ENCODE measurements at regions not wholly inside any gene's neighbourhood (a gene's known extent, or its start where the extent isn't known, plus 50 kb on each side); places are given as distances from the start of the nearest gene placed in this dataset.
A peak's percentile ranks its signal among the peaks of the same experiment; 100 is the strongest.

DNA sequence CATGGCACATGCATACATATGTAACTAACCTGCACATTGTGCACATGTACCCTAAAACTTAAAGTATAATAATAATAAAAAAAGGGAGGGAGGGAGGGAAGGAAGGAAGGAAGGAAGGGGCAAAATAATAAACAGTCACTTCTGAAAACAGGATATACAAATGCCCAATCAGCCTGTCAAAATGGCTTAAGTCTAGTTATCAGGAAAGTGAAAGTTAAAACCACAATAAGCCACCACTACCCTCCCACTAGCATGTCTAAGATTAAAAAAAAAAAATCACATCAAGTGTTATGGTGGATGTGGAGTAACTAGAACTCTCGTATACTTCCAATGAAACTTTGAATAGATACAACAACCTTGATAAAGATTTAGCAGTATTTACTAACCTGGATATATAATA, 145.6 kb upstream of the GMNC start (continued):
- no peak for TF ChIP-seq ATF2 (CRISPR knock-in tag; IDR thresholded peaks at IDR 0.05; ENCODE audit: borderline replicate concordance, low read depth)
- no peak for TF ChIP-seq MYBL2 (CRISPR knock-in tag; IDR thresholded peaks at IDR 0.05)
- no peak for TF ChIP-seq KAT7 (CRISPR knock-in tag; IDR thresholded peaks at IDR 0.05; ENCODE audit: borderline replicate concordance)
- no peak for TF ChIP-seq RORB (CRISPR knock-in tag; IDR thresholded peaks at IDR 0.05)
- TF ChIP-seq FOXK1 (CRISPR knock-in tag; IDR thresholded peaks at IDR 0.05) = no peak
- TF ChIP-seq SMAD4 (CRISPR knock-in tag; IDR thresholded peaks at IDR 0.05) = no peak
- no peak for TF ChIP-seq ZNF671 (CRISPR knock-in tag; IDR thresholded peaks at IDR 0.05)
- no peak for TF ChIP-seq ETV6 (CRISPR knock-in tag; IDR thresholded peaks at IDR 0.05)

- peaks cover 6% of the 10 kb centered on the region for H3K9me3 Mint-ChIP-seq
- peak; percentile 98 for ATAC-seq
- POLR2A ChIA-PET = no interaction called here
- peaks cover 16% of the 10 kb centered on the region for H3K4me1 Mint-ChIP-seq
- no peaks in the 10 kb centered on the region for H3K27me3 Mint-ChIP-seq (ENCODE audit: low read depth)
- no peak for TF ChIP-seq MLX (CRISPR knock-in tag; IDR thresholded peaks at IDR 0.05)
- no peak for TF ChIP-seq FOXP1 (CRISPR knock-in tag; IDR thresholded peaks at IDR 0.05; ENCODE audit: borderline replicate concordance)
- TF ChIP-seq CTCF (IDR thresholded peaks at IDR 0.05) = no peak
- no peak for TF ChIP-seq IRF2 (CRISPR knock-in tag; IDR thresholded peaks at IDR 0.05; ENCODE audit: borderline replicate concordance, low read depth)
- no peak for TF ChIP-seq TEAD1 (CRISPR knock-in tag; IDR thresholded peaks at IDR 0.05)
- no peak for TF ChIP-seq ETV6 (CRISPR knock-in tag; IDR thresholded peaks at IDR 0.05)
- no peak for TF ChIP-seq GRHL2 (CRISPR knock-in tag; IDR thresholded peaks at IDR 0.05; ENCODE audit: insufficient replicate concordance, severe bottlenecking)
- TF ChIP-seq PRDM15 (CRISPR knock-in tag; IDR thresholded peaks at IDR 0.05) = no peak
- no peak overlapping the region for H3K4me3 Mint-ChIP-seq
- peak overlapping the region; percentile 51 for H3K27ac Mint-ChIP-seq
- CTCF ChIA-PET = no interaction called here
- DNase-seq (ENCODE audit: low spot score) = peak; percentile 12
- 0 out of 2 replicates have a peak, but pooled peaks cover under 1% of the 10 kb centered on the region for H3K36me3 Mint-ChIP-seq
Observed at GRCh38 chr3:191005790-191006189, 143.3 kb upstream of the GMNC start.

DNA sequence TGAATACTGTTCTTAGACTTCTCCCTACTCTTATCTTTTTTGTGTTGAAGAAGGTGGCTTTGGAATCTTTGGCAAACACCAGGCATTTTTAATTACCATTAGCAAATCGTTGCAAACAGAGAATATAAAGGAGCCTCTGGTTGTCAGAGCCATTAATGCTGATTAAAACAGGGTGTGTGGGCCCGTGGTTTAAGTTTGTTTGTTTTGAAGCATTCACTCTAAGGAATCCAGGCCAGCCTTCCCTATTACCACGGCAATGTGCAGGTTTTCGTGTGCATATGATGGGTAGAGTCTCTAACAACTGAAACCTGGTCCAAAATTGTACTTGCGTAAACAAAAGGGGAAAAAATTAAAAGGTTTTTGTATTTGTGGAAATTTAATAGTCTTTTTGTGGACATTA, 141.2 kb upstream of the GMNC start:
- no peaks in the 10 kb centered on the region for H3K9me3 Mint-ChIP-seq
- H3K4me3 Mint-ChIP-seq = no peak overlapping the region
- no peak for DNase-seq (ENCODE audit: low spot score)
- ChIA-PET POLR2A (no interaction called here), CTCF (no interaction called here)
- H3K27me3 Mint-ChIP-seq (ENCODE audit: low read depth) = no peaks in the 10 kb centered on the region
- H3K36me3 Mint-ChIP-seq = no peaks in the 10 kb centered on the region
- ATAC-seq = peak; percentile 27; the same call in 1 of the 2 replicates
- peaks cover 19% of the 10 kb centered on the region for H3K4me1 Mint-ChIP-seq
- H3K27ac Mint-ChIP-seq = no peak overlapping the region
- no peak for TF ChIP-seq JAZF1 (CRISPR knock-in tag; IDR thresholded peaks at IDR 0.05)
- TF ChIP-seq ATF2 (CRISPR knock-in tag; IDR thresholded peaks at IDR 0.05; ENCODE audit: borderline replicate concordance, low read depth) = no peak
- no peak for TF ChIP-seq IRF2 (CRISPR knock-in tag; IDR thresholded peaks at IDR 0.05; ENCODE audit: borderline replicate concordance, low read depth)
- no peak for TF ChIP-seq MYBL2 (CRISPR knock-in tag; IDR thresholded peaks at IDR 0.05)
- no peak for TF ChIP-seq ATF1 (CRISPR knock-in tag; IDR thresholded peaks at IDR 0.05)
- no peak for TF ChIP-seq ZNF219 (CRISPR knock-in tag; IDR thresholded peaks at IDR 0.05; ENCODE audit: borderline replicate concordance)
- no peak for TF ChIP-seq CREM (CRISPR knock-in tag; IDR thresholded peaks at IDR 0.05)
- no peak for TF ChIP-seq MXD4 (CRISPR knock-in tag; IDR thresholded peaks at IDR 0.05; ENCODE audit: borderline replicate concordance)
- no peak for TF ChIP-seq ZNF232 (CRISPR knock-in tag; IDR thresholded peaks at IDR 0.05)
- no peak for TF ChIP-seq CREB1 (CRISPR knock-in tag; IDR thresholded peaks at IDR 0.05)
- TF ChIP-seq PRDM15 (CRISPR knock-in tag; IDR thresholded peaks at IDR 0.05) = no peak
